ENCODE measurements at regions not wholly inside any gene's neighbourhood (a gene's known extent, or its start where the extent isn't known, plus 50 kb on each side); places are given as distances from the start of the nearest gene placed in this dataset.

DNA sequence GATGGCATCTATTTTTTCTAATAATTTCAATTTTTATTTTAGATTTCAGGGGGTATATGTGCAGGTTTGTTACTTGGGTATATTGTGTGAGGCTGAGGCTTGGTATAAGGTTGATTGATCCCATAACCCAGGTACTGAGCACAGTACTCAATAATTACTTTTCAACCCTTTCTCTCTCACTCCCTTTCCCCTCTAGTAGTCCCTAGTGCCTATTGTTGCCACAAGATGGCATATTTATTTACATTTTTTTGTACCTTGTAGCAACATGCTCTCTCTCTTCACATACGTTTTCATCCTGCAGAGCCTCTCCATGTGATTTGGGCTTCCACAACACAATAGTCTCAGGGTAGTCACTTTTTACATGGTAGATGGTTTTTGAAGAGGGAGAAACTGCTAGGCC is 172.0 kb downstream of the ATOH1 start:
- H3K4me2 ChIP-seq (ENCODE audit: low read length), result no peak overlapping the region
- H3K9ac ChIP-seq, result no peak overlapping the region
- no peak overlapping the region for H2AFZ ChIP-seq
- H3K27ac ChIP-seq, result no peak overlapping the region
- no peak overlapping the region for H3K4me3 ChIP-seq (ENCODE audit: low read depth, low read length)
- TF ChIP-seq, protein P1, sequence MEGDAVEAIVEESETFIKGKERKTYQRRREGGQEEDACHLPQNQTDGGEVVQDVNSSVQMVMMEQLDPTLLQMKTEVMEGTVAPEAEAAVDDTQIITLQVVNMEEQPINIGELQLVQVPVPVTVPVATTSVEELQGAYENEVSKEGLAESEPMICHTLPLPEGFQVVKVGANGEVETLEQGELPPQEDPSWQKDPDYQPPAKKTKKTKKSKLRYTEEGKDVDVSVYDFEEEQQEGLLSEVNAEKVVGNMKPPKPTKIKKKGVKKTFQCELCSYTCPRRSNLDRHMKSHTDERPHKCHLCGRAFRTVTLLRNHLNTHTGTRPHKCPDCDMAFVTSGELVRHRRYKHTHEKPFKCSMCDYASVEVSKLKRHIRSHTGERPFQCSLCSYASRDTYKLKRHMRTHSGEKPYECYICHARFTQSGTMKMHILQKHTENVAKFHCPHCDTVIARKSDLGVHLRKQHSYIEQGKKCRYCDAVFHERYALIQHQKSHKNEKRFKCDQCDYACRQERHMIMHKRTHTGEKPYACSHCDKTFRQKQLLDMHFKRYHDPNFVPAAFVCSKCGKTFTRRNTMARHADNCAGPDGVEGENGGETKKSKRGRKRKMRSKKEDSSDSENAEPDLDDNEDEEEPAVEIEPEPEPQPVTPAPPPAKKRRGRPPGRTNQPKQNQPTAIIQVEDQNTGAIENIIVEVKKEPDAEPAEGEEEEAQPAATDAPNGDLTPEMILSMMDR (IDR thresholded peaks at IDR 0.05), result no peak
- H3K36me3 ChIP-seq (ENCODE audit: control insufficient read depth, insufficient read depth, low read length), result no peaks in the 10 kb centered on the region
- H3K4me1 ChIP-seq, result no peaks in the 10 kb centered on the region
- H3K27me3 ChIP-seq (ENCODE audit: control insufficient read depth, insufficient read depth, low read length), result no peaks in the 10 kb centered on the region
- no peaks in the 10 kb centered on the region for H3K79me2 ChIP-seq
- no peaks in the 10 kb centered on the region for H3K9me3 ChIP-seq (ENCODE audit: control insufficient read depth, low read length)

DNA sequence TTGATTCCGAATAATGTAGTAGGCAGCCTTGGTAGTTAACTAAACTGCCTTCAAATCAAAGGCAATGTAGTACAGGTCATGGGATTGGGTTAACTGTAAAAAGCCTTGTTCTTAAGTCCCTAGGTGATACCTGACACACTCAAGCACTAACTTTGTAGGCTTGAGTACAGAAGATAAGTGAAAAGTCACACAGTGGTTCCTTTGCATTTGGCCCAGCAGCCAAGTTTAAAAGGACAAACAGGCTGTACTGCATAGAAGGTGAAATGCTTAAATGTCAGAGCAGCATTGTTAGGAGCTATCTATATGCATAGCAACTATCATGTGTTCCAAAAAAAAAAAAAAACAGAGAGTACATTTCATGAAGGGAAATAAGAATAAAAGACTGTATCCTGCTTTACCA is 178.4 kb downstream of the ATOH1 start:
- Histone ChIP-seq H2AFZ (no peak overlapping the region), H3K4me2 (ENCODE audit: low read length) (no peak overlapping the region), H3K36me3 (ENCODE audit: control insufficient read depth, insufficient read depth, low read length) (no peaks in the 10 kb centered on the region), H3K79me2 (no peaks in the 10 kb centered on the region), H3K4me1 (no peaks in the 10 kb centered on the region), H3K9ac (no peak overlapping the region), H3K27ac (no peak overlapping the region), H3K9me3 (ENCODE audit: control insufficient read depth, low read length) (no peaks in the 10 kb centered on the region), H3K4me3 (ENCODE audit: low read depth, low read length) (no peak overlapping the region), H3K27me3 (ENCODE audit: control insufficient read depth, insufficient read depth, low read length) (no peaks in the 10 kb centered on the region)
- TF ChIP-seq, protein P1 (IDR thresholded peaks at IDR 0.05), result no peak

DNA sequence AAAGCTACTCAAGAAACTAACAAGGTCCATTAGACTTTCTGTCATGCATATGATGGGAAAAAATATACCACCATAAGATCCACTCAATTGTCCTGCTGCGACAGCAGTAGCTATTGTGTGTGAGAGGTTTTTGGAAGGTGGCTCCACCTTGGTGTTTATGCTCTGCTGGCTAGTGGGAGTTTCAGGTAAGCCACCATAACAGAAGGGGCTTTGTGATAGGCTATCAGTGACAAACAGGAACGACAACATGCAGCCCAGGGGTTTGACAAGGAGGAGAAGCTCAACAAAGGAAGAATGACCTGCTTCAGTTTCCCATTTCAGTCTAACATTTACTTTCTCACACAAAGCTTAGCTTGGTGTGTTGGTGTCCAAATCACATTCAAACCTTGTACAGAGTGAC is 182.6 kb downstream of the ATOH1 start:
- Histone ChIP-seq H3K27me3 (ENCODE audit: control insufficient read depth, insufficient read depth, low read length) (no peaks in the 10 kb centered on the region), H3K79me2 (no peaks in the 10 kb centered on the region), H3K9me3 (ENCODE audit: control insufficient read depth, low read length) (no peaks in the 10 kb centered on the region), H3K36me3 (ENCODE audit: control insufficient read depth, insufficient read depth, low read length) (no peaks in the 10 kb centered on the region), H3K4me1 (no peaks in the 10 kb centered on the region), H3K4me3 (ENCODE audit: low read depth, low read length) (no peak overlapping the region), H3K4me2 (ENCODE audit: low read length) (no peak overlapping the region), H2AFZ (no peak overlapping the region), H3K9ac (no peak overlapping the region), H3K27ac (no peak overlapping the region)
- TF ChIP-seq, protein P1 (IDR thresholded peaks at IDR 0.05), result no peak

DNA sequence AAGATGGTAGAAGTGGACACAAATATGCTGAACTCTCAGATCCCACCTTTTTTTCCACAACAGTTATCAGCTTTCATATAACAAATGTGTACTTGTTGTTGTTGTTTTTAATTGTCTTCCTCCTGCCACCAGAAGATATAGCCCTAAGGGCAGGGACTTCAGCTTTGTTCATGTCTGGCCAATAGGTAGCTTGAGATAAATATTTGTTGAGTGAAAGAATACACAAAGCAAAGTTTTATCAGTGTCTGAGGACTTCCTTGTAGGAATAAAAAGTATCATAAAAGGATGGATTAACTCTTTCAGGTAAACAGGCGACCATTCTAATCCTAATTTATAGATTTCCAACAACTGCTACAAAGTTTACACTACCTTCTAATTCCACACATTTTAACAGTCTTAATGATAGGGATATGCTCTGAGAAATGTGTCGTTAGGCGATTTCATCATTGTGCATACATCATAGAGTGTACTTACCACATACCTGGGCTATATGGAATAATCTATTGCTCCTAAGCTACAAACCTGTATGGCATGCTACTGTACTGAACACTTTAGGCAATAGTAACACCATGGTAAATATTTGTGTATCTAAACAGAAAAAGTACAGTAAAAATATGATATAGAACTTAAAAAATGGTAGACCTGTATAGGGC is 186.1 kb downstream of the ATOH1 start:
- no peak overlapping the region for H3K9ac ChIP-seq
- no peak overlapping the region for H2AFZ ChIP-seq
- no peak overlapping the region for H3K4me2 ChIP-seq (ENCODE audit: low read length)
- H3K27me3 ChIP-seq (ENCODE audit: control insufficient read depth, insufficient read depth, low read length), result no peaks in the 10 kb centered on the region
- H3K36me3 ChIP-seq (ENCODE audit: control insufficient read depth, insufficient read depth, low read length), result no peaks in the 10 kb centered on the region
- no peaks in the 10 kb centered on the region for H3K79me2 ChIP-seq
- no peaks in the 10 kb centered on the region for H3K9me3 ChIP-seq (ENCODE audit: control insufficient read depth, low read length)
- TF ChIP-seq, protein P1 (IDR thresholded peaks at IDR 0.05), result no peak
- no peak overlapping the region for H3K4me3 ChIP-seq (ENCODE audit: low read depth, low read length)
- H3K4me1 ChIP-seq, result no peaks in the 10 kb centered on the region
- no peak overlapping the region for H3K27ac ChIP-seq

DNA sequence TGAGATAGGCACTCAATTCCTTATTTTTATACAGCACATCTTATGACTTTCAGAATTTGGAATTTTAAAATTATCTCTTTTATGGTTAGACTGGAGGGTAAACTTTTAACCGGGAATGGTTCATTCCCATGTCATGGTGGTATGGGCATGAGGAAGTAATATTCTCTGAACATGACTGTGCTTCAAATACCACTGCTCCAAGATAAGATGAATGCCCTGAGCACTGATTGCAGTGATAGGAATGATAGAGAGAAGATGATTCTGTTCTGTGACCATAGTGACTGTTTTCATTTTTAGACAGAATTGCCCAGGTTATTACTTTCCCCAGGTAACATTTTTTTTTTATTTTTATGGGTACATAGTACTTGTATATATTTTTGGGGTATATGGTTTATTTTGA is 187.4 kb downstream of the ATOH1 start:
- Histone ChIP-seq H3K36me3 (ENCODE audit: control insufficient read depth, insufficient read depth, low read length) (no peaks in the 10 kb centered on the region), H2AFZ (no peak overlapping the region), H3K4me1 (no peaks in the 10 kb centered on the region), H3K4me2 (ENCODE audit: low read length) (no peak overlapping the region), H3K79me2 (no peaks in the 10 kb centered on the region), H3K4me3 (ENCODE audit: low read depth, low read length) (no peak overlapping the region), H3K27me3 (ENCODE audit: control insufficient read depth, insufficient read depth, low read length) (no peaks in the 10 kb centered on the region), H3K9me3 (ENCODE audit: control insufficient read depth, low read length) (no peaks in the 10 kb centered on the region), H3K27ac (no peak overlapping the region), H3K9ac (no peak overlapping the region)
- TF ChIP-seq, protein P1 (IDR thresholded peaks at IDR 0.05), result no peak

Measured in parathyroid adenoma (tissue), 2 donors.